ENCODE measurements at regions not wholly inside any gene's neighbourhood (a gene's known extent, or its start where the extent isn't known, plus 50 kb on each side); places are given as distances from the start of the nearest gene placed in this dataset.
A peak's percentile ranks its signal among the peaks of the same experiment; 100 is the strongest.

DNA sequence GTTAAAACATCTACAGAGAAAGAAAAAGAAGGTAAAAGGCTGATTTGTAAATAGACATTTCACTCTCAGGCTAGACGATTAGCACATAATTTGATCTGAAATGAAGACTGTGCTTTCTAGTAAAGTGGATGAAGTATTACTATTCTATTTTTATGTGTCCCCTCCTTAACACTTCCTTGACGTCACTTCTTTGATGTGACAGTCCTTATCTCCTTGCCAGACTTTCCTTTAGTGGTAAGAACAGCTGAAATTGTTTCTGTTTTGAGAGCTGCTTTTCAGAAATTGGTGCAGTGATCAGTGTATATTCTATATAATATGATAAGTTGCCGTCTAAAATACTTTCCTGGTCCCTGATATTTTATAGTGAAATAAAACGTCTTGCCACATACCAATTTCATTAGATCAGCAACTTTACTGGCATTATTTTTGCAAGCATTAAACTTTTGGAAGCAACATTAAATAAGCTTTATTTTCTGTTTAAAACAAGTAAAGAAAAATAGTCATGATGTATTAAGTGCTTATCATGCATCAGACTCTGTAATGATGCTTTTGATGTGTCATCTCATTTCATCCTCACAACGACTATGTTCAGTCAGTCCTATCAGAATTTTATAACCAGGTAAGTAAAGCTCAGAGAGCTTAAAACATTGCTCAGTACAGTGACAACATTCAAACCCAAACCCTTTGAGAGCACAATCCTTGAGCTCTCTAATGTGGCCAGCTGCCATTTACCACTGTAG is 210.3 kb upstream of the PCDH9 start:
- POLR2A ChIA-PET (ENCODE audit: low non-redundant PET), result no interaction called here
- no peak for DNase-seq (ENCODE audit: low spot score)
- no peak overlapping the region for H3K4me3 ChIP-seq (ENCODE audit: low read depth, low read length, poor library complexity, severe bottlenecking)
- H3K9me3 ChIP-seq (ENCODE audit: low read depth, low read length, poor library complexity, severe bottlenecking), result no peaks in the 10 kb centered on the region
- H3K27ac ChIP-seq (ENCODE audit: low read depth, low read length, poor library complexity, severe bottlenecking), result no peak overlapping the region
- no peaks in the 10 kb centered on the region for H3K36me3 ChIP-seq (ENCODE audit: insufficient read depth, low read length, poor library complexity, severe bottlenecking)
- TF ChIP-seq EZH2 (IDR thresholded peaks at IDR 0.05; ENCODE audit: borderline replicate concordance, low read depth, low read length, poor library complexity, severe bottlenecking), result no peak
- H3K27me3 ChIP-seq (replicated peaks; ENCODE audit: insufficient read depth, low read depth, low read length, poor library complexity), result no peaks in the 10 kb centered on the region
- CTCF ChIA-PET, result no interaction called here
- no TSS peak for BruUV-seq (replicated peaks)
- no peaks in the 10 kb centered on the region for H3K4me1 ChIP-seq (ENCODE audit: insufficient read depth, low read length, poor library complexity, severe bottlenecking)
- intact Hi-C loops (cut with micrococcal nuclease; ENCODE audit: unreplicated experiment), result no loop called here

DNA sequence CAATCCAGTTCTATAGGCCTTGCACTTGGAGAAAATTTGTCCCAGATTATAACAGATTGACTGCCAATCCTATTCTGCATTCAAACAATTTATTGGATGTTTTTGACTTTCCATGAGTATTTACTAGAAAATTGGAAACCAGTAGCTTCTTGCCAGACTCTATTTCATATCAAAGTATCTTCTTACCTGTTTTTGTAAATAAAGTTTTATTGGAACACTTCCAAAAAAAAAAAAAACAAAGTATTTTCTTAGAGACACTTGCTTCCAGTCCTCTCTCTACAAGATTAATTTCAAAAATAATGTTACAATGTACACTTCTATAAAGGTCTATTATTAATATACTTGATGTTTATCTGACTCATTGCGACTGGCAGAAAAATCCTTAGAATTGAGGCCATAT is 209.2 kb upstream of the PCDH9 start:
- intact Hi-C loops (cut with micrococcal nuclease; ENCODE audit: unreplicated experiment), result no loop called here
- Histone ChIP-seq H3K27me3 (replicated peaks; ENCODE audit: insufficient read depth, low read depth, low read length, poor library complexity) (no peaks in the 10 kb centered on the region), H3K9me3 (ENCODE audit: low read depth, low read length, poor library complexity, severe bottlenecking) (no peaks in the 10 kb centered on the region), H3K27ac (ENCODE audit: low read depth, low read length, poor library complexity, severe bottlenecking) (no peak overlapping the region), H3K4me1 (ENCODE audit: insufficient read depth, low read length, poor library complexity, severe bottlenecking) (no peaks in the 10 kb centered on the region), H3K36me3 (ENCODE audit: insufficient read depth, low read length, poor library complexity, severe bottlenecking) (no peaks in the 10 kb centered on the region), H3K4me3 (ENCODE audit: low read depth, low read length, poor library complexity, severe bottlenecking) (no peak overlapping the region)
- no TSS peak for BruUV-seq (replicated peaks)
- CTCF ChIA-PET, result no interaction called here
- TF ChIP-seq, protein P1, sequence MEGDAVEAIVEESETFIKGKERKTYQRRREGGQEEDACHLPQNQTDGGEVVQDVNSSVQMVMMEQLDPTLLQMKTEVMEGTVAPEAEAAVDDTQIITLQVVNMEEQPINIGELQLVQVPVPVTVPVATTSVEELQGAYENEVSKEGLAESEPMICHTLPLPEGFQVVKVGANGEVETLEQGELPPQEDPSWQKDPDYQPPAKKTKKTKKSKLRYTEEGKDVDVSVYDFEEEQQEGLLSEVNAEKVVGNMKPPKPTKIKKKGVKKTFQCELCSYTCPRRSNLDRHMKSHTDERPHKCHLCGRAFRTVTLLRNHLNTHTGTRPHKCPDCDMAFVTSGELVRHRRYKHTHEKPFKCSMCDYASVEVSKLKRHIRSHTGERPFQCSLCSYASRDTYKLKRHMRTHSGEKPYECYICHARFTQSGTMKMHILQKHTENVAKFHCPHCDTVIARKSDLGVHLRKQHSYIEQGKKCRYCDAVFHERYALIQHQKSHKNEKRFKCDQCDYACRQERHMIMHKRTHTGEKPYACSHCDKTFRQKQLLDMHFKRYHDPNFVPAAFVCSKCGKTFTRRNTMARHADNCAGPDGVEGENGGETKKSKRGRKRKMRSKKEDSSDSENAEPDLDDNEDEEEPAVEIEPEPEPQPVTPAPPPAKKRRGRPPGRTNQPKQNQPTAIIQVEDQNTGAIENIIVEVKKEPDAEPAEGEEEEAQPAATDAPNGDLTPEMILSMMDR (conservative IDR thresholded peaks at IDR 0.05; ENCODE audit: low read depth, low read length), result no peak
- no peak for TF ChIP-seq EZH2 (IDR thresholded peaks at IDR 0.05; ENCODE audit: borderline replicate concordance, low read depth, low read length, poor library complexity, severe bottlenecking)
- POLR2A ChIA-PET (ENCODE audit: low non-redundant PET), result no interaction called here
- DNase-seq (ENCODE audit: low spot score), result no peak

DNA sequence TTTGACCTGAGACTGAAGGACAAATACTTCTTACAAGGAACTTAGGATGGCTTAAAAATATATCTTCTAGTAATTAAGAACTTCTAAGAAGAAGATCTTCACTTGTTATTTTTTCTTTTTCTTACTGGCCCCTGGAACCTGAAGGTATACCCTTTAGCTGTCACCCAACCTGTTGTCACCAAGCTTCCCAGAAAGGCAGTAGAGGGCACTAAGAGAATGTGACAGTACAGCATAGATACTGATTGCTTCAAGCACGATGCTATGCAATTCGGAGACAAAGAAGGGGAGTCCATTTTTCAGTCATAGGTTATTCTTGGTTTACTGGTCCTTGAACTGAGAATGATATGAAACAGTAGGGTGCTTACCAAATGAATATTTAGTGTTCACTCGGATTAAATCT is 208.3 kb upstream of the PCDH9 start:
- TF ChIP-seq, protein P1 (conservative IDR thresholded peaks at IDR 0.05; ENCODE audit: low read depth, low read length), result peak; percentile 43; the same call in 1 of the 2 replicates
- no peak for TF ChIP-seq EZH2 (IDR thresholded peaks at IDR 0.05; ENCODE audit: borderline replicate concordance, low read depth, low read length, poor library complexity, severe bottlenecking)
- BruUV-seq (replicated peaks), result no TSS peak
- intact Hi-C loops (cut with micrococcal nuclease; ENCODE audit: unreplicated experiment), result no loop called here
- Histone ChIP-seq H3K4me1 (ENCODE audit: insufficient read depth, low read length, poor library complexity, severe bottlenecking) (no peaks in the 10 kb centered on the region), H3K9me3 (ENCODE audit: low read depth, low read length, poor library complexity, severe bottlenecking) (no peaks in the 10 kb centered on the region), H3K4me3 (ENCODE audit: low read depth, low read length, poor library complexity, severe bottlenecking) (no peak overlapping the region), H3K27me3 (replicated peaks; ENCODE audit: insufficient read depth, low read depth, low read length, poor library complexity) (no peaks in the 10 kb centered on the region), H3K27ac (ENCODE audit: low read depth, low read length, poor library complexity, severe bottlenecking) (no peak overlapping the region), H3K36me3 (ENCODE audit: insufficient read depth, low read length, poor library complexity, severe bottlenecking) (no peaks in the 10 kb centered on the region)
- ChIA-PET CTCF (no interaction called here), POLR2A (ENCODE audit: low non-redundant PET) (no interaction called here)
- peak; percentile 36 for DNase-seq (ENCODE audit: low spot score)

DNA sequence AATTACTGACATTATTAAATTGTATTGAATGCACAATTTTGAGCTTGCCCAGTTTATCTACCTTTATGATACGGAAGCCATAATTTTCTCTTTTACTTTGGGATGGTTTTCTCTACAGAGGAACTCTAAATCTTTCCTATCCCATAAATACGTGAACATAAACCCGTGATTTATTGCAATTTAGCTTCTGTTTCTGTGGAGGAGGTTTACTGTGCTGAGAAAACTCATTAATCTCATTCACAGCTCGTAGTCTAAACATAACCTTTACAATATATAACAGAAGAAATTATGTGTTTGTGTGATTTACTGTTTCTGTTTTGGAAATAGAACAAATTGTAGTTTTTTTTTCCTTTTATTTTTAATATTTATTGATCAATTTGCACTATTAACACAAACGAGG is 207.1 kb upstream of the PCDH9 start:
- intact Hi-C loops (cut with micrococcal nuclease; ENCODE audit: unreplicated experiment), result no loop called here
- TF ChIP-seq EZH2 (IDR thresholded peaks at IDR 0.05; ENCODE audit: borderline replicate concordance, low read depth, low read length, poor library complexity, severe bottlenecking), result no peak
- TF ChIP-seq, protein P1 (conservative IDR thresholded peaks at IDR 0.05; ENCODE audit: low read depth, low read length), result no peak
- H3K4me1 ChIP-seq (ENCODE audit: insufficient read depth, low read length, poor library complexity, severe bottlenecking), result no peaks in the 10 kb centered on the region
- no TSS peak for BruUV-seq (replicated peaks)
- no peaks in the 10 kb centered on the region for H3K9me3 ChIP-seq (ENCODE audit: low read depth, low read length, poor library complexity, severe bottlenecking)
- no peak overlapping the region for H3K4me3 ChIP-seq (ENCODE audit: low read depth, low read length, poor library complexity, severe bottlenecking)
- ChIA-PET POLR2A (ENCODE audit: low non-redundant PET) (no interaction called here), CTCF (no interaction called here)
- H3K27me3 ChIP-seq (replicated peaks; ENCODE audit: insufficient read depth, low read depth, low read length, poor library complexity), result no peaks in the 10 kb centered on the region
- no peak for DNase-seq (ENCODE audit: low spot score)
- no peak overlapping the region for H3K27ac ChIP-seq (ENCODE audit: low read depth, low read length, poor library complexity, severe bottlenecking)
- no peaks in the 10 kb centered on the region for H3K36me3 ChIP-seq (ENCODE audit: insufficient read depth, low read length, poor library complexity, severe bottlenecking)

Measured in A673 (cell line).